Body of pancreas (tissue), 4 donors: ENCODE measurements at regions not wholly inside any gene's neighbourhood (a gene's known extent, or its start where the extent isn't known, plus 50 kb on each side); places are given as distances from the start of the nearest gene placed in this dataset.

ENCODE experiments used
- ATAC-seq: fragments of 150-250 bp; one replicate; pipeline ENCODE4 v1.9.1; 2016
- DNase-seq, 4 donors: peaks; one replicate each; pipeline ENCODE4 v3.0.0-alpha.2; 2019
- H3K27ac ChIP-seq, 4 donors: fragments of 200-600 bp; sonication (generic); 1 replicate in 3 of 4; 2 replicates in 1 of 4; pipeline versions ENCODE4 v1.5.1 to v1.6.1; 2016 to 2019; ENCODE audit warnings: mild to moderate bottlenecking in 1 of 4, mixed read lengths in 1 of 4, moderate library complexity in 1 of 4
- H3K27me3 ChIP-seq, 2 donors: fragments of 200-600 bp; sonication (generic); one replicate each; pipeline ENCODE4 v1.6.0; 2016; ENCODE audit warnings: mild to moderate bottlenecking in 1 of 2
- H3K36me3 ChIP-seq, 2 donors: fragments of 200-600 bp; sonication (generic); replicated peaks in 1 of 2; 2 replicates each; pipeline ENCODE4 v1.5.1; 2016; ENCODE audit warnings: low read depth in 2 of 2; ENCODE audit not compliant: insufficient read depth in 1 of 2
- H3K4me1 ChIP-seq: fragments of 200-600 bp; sonication (generic); one replicate; pipeline ENCODE4 v1.6.0; 2016
- H3K4me3 ChIP-seq, 2 donors: fragments of 200-600 bp; sonication (generic); 1 replicate in 1 of 2; 2 replicates in 1 of 2; pipeline ENCODE4 v1.5.1; 2016 to 2019
- H3K9me3 ChIP-seq, 3 donors: fragments of 200-600 bp; sonication (generic); 1 replicate in 2 of 3; 2 replicates in 1 of 3; pipeline ENCODE4 v1.5.1; 2016
- CTCF ChIP-seq, 7 experiments: fragments of 450-650 bp in 4 of 7; fragments of 200-600 bp in 3 of 7; sonication (generic) in 3 of 7; IDR thresholded peaks; one replicate each; pipeline ENCODE4 v1.5.1; 2016 to 2019; ENCODE audit warnings: antibody characterized with exemption in 7 of 7
- POLR2A ChIP-seq, 3 donors: fragments of 450-650 bp; IDR thresholded peaks; one replicate each; pipeline ENCODE4 v1.6.1; 2016; ENCODE audit warnings: antibody characterized with exemption in 3 of 3, mild to moderate bottlenecking in 2 of 3
- WGBS, 2 donors: methylation state at CpG; one replicate each; pipeline ENCODE4 v1.1.5; 2017; 5-methylcytosine and 5-hydroxymethylcytosine counted together
- intact Hi-C: fragments of 100-400 bp; cut with DNase I; formaldehyde crosslinking; loops from one replicate; pipeline ENCODE4 v1.15.1; 2023

DNA sequence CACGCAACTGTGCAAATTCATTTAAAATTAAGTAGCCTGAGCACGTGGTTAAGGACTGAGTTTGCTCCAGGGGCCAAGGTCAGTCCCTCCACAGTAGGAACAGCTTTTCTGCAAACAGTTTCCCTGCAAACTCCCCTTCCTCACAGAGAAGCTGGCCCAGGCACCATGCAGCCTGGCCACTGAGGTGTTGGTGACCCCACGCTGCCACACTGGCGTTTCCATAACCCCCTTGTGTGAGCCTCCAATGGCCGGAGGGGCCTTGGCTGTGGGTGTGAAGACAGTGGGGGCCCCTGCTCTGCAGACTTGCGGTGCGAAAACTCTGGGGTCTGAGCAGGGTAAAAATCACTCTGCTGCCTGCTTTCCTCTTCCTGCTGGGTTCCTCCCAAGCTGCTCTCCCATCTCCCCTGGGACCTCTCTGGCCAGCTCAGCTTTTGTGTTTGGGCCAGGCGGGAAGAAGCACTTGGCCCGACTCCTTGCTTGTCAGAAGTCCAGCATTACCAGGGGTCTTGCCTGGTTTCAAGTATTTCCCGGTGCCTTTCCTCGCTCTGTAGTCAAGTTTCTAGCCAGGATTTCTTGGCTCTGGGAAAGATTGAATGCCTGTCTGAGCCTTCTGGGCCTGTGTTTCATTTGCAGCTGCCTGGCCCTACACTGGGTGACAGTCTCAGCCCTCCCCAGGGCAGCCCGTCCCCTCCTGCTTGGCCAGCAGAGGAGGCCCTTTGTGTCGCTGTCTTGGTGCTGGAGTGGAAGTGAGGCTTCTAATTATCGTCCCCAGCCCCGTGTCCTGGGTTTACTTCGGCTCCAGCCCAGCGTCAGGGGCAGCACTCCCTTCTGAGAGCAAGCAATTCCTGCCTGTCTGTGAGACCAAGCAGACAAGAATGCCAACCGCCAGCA lies 131.4 kb upstream of the SLC1A4 start:
- 67 to 81% methylated on average over 12 to 18 of the region's 18 CpGs for WGBS, 2 donors
- peak in 3 of 4 donors; percentile 24 to 43 (median 32) for DNase-seq
- no peaks in the 10 kb centered on the region for H3K27me3 ChIP-seq
- no peak for ATAC-seq
- H3K4me1 ChIP-seq: peaks cover 33% of the 10 kb centered on the region
- TF ChIP-seq POLR2A (IDR thresholded peaks at IDR 0.05) (no peak), CTCF (IDR thresholded peaks at IDR 0.05) (no peak)
- no peaks in the 10 kb centered on the region for H3K9me3 ChIP-seq
- peak overlapping the region; percentile 25 to 88 (median 84) for H3K27ac ChIP-seq
- no peak overlapping the region for H3K4me3 ChIP-seq
- intact Hi-C loops: no loop called here
- H3K36me3 ChIP-seq: no peaks in the 10 kb centered on the region

- Histone ChIP-seq H3K4me1 (peaks cover 33% of the 10 kb centered on the region), H3K27ac (peak overlapping the region; percentile 60 to 88 (median 84)), H3K4me3 (no peak overlapping the region), H3K9me3 (no peaks in the 10 kb centered on the region), H3K36me3 (no peaks in the 10 kb centered on the region), H3K27me3 (no peaks in the 10 kb centered on the region)
- intact Hi-C loops: no loop called here
- DNase-seq (no peak), ATAC-seq (no peak)
- 35 to 39% methylated on average over 8 to 10 of the region's 10 CpGs for WGBS, 2 donors
- TF ChIP-seq CTCF (IDR thresholded peaks at IDR 0.05) (no peak), POLR2A (IDR thresholded peaks at IDR 0.05) (no peak)
Observed at GRCh38 chr2:64858541-64859311, 130.5 kb upstream of the SLC1A4 start.

DNA sequence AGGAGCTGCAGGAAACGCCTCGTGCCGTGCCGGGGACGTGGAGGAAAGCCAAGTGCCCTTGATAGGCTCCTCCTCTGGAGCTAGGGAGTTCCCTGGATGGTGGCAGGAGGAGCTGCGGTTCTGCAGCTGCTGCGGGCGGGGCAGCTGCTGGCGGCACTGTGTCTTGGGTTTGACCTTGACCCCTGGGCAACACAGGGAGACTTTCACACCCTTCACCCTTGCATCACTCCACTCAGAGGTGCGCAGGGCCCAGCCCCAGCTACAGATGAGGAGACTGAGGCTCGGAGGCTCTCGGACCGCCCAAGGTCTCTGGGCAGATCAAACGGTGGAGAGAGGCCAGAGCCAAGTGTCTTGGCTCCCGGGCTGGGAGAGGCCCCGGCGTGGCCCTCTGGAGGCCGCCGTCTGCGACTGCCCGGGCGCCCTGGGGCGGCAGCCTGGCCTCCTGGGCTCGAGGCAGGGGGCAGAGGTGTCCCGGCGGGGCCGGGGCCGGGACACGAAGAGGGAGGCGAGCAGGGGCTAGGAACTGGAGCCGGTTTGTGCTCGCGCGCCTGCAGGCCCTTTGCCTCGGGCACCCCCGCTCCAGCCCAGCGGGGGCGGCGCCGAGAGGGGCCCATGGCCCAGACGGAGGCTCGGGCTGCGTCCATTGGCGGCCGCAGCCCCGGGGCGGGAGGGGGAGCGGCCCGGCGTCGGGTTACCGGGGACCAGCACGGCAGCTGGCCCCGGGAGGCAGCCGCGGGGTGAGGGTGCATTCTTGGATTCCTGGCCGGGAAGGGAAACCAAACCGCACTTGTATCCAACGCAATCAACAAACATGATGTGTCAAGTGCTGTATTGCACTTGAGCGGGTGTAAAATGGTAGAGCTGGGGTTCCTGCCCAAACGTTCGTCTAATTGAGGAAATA lies 129.6 kb upstream of the SLC1A4 start:
- H3K27ac ChIP-seq: peak overlapping the region; percentile 60 to 88 (median 84)
- H3K4me1 ChIP-seq: peaks cover 37% of the 10 kb centered on the region
- WGBS, 2 donors: 5 to 8% methylated on average over 13 to 61 of the region's 62 CpGs
- H3K27me3 ChIP-seq: no peaks in the 10 kb centered on the region
- H3K36me3 ChIP-seq: no peaks in the 10 kb centered on the region
- ATAC-seq (peak; percentile 88), DNase-seq (peak; percentile 89 to 94 (median 94))
- peak overlapping the region; percentile 14 to 28 for H3K4me3 ChIP-seq
- TF ChIP-seq CTCF (IDR thresholded peaks at IDR 0.05) (peak in 4 of 7 experiments; percentile 11 to 29 (median 18)), POLR2A (IDR thresholded peaks at IDR 0.05) (peak; percentile 17 to 56 (median 55))
- H3K9me3 ChIP-seq: no peaks in the 10 kb centered on the region
- intact Hi-C loops: loop anchor here (10.0 kb wide), 1 partner anchor 215 kb away; no protein-coding TSS in a partner anchor

DNA sequence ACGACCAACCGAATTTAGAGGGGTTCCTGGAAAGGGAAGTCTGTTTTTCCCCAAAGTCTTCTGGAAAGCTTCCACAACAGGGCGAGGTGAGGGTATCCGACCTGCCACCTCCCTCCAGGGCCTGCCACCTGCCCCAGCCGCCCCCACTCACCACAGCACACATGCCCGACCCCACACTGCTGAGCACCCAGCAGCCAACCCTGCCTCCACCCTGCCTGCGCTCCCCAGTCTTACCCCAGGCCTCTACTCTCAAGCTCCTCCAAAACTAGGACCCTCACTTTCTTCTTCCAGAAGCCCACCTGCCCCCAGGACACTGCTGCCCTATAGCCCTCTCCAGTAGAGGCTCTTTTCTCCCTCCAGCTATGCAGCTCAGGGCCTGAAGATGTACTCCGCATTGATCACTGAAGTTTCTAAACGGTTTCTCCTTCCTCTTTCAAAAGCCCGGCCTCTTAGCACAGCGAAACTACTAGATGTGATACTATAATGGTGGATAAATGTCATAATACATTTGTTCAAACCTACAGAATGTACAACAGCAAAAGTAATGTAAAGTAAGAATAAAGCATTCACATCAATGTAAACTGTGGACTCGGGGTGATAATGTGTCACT lies 128.8 kb upstream of the SLC1A4 start:
- DNase-seq: no peak
- H3K4me3 ChIP-seq: no peak overlapping the region

More for the DNA sequence above, 128.8 kb upstream of the SLC1A4 start:
- peaks cover 39% of the 10 kb centered on the region for H3K4me1 ChIP-seq
- ATAC-seq: no peak
- TF ChIP-seq CTCF (IDR thresholded peaks at IDR 0.05) (no peak), POLR2A (IDR thresholded peaks at IDR 0.05) (no peak)
- WGBS, 2 donors: 75 to 94% methylated on average over 12 of the region's 12 CpGs
- intact Hi-C loops: loop anchor here (10.0 kb wide), 1 partner anchor 216 kb away; no protein-coding TSS in a partner anchor
- no peaks in the 10 kb centered on the region for H3K9me3 ChIP-seq
- no peaks in the 10 kb centered on the region for H3K36me3 ChIP-seq
- H3K27me3 ChIP-seq: no peaks in the 10 kb centered on the region
- H3K27ac ChIP-seq: peak overlapping the region in 3 of 4 donors; percentile 82 to 88 (median 85)
